Body of pancreas (tissue), 4 donors: ENCODE measurements at regions not wholly inside any gene's neighbourhood (a gene's known extent, or its start where the extent isn't known, plus 50 kb on each side); places are given as distances from the start of the nearest gene placed in this dataset.

Source experiments
- ATAC-seq: fragments of 150-250 bp; one replicate; pipeline ENCODE4 v1.9.1; 2016
- DNase-seq, 4 donors: peaks; one replicate each; pipeline ENCODE4 v3.0.0-alpha.2; 2019
- H3K27ac ChIP-seq, 4 donors: fragments of 200-600 bp; sonication (generic); 1 replicate in 3 of 4; 2 replicates in 1 of 4; pipeline versions ENCODE4 v1.5.1 to v1.6.1; 2016 to 2019; ENCODE audit warnings: mild to moderate bottlenecking in 1 of 4, mixed read lengths in 1 of 4, moderate library complexity in 1 of 4
- H3K27me3 ChIP-seq, 2 donors: fragments of 200-600 bp; sonication (generic); one replicate each; pipeline ENCODE4 v1.6.0; 2016; ENCODE audit warnings: mild to moderate bottlenecking in 1 of 2
- H3K36me3 ChIP-seq, 2 donors: fragments of 200-600 bp; sonication (generic); replicated peaks in 1 of 2; 2 replicates each; pipeline ENCODE4 v1.5.1; 2016; ENCODE audit warnings: low read depth in 2 of 2; ENCODE audit not compliant: insufficient read depth in 1 of 2
- H3K4me1 ChIP-seq: fragments of 200-600 bp; sonication (generic); one replicate; pipeline ENCODE4 v1.6.0; 2016
- H3K4me3 ChIP-seq, 2 donors: fragments of 200-600 bp; sonication (generic); 1 replicate in 1 of 2; 2 replicates in 1 of 2; pipeline ENCODE4 v1.5.1; 2016 to 2019
- H3K9me3 ChIP-seq, 3 donors: fragments of 200-600 bp; sonication (generic); 1 replicate in 2 of 3; 2 replicates in 1 of 3; pipeline ENCODE4 v1.5.1; 2016
- POLR2A ChIP-seq, 3 donors: fragments of 450-650 bp; IDR thresholded peaks; one replicate each; pipeline ENCODE4 v1.6.1; 2016; ENCODE audit warnings: antibody characterized with exemption in 3 of 3, mild to moderate bottlenecking in 2 of 3
- WGBS, 2 donors: methylation state at CpG; one replicate each; pipeline ENCODE4 v1.1.5; 2017; 5-methylcytosine and 5-hydroxymethylcytosine counted together
- intact Hi-C: fragments of 100-400 bp; cut with DNase I; formaldehyde crosslinking; loops from one replicate; pipeline ENCODE4 v1.15.1; 2023
- TF ChIP-seq, protein P1 (sequence below), 7 experiments: fragments of 450-650 bp in 4 of 7; fragments of 200-600 bp in 3 of 7; sonication (generic) in 3 of 7; IDR thresholded peaks; one replicate each; pipeline ENCODE4 v1.5.1; 2016 to 2019; ENCODE audit warnings: antibody characterized with exemption in 7 of 7

DNA sequence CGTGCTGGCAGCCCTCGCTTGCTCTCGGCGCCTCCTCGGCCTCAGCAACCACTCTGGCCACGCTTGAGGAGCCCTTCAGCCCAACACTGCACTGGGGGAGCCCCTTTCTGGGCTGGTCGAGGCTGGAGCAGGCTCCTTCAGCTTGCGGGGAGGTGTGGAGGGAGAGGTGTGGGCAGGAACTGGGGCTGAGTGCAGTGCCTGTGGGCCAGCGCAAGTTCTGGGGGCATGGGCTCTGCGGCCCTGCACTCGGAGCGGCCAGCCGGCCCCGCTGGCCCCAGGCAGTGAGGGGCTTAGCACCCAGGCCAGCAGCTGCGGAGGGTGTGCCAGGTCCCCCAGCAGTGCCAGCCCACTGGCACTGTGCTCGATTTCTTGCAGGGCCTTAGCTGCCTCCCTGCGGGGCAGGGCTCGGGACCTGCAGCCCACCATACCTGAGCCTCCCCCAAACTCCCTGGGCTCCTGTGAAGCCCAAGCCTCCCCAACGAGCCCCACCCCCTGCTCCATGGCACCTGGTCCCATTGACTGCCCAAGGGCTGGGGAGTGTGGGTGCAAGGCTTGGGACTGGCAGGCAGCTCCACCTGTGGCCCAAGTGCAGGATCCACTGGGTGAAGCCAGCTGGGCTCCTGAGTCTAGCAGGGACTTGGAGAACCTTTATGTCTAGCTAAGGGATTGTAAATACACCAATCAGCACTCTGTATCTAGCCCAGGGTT, 556.8 kb downstream of the GABRG1 start:
- TF ChIP-seq, protein P1, sequence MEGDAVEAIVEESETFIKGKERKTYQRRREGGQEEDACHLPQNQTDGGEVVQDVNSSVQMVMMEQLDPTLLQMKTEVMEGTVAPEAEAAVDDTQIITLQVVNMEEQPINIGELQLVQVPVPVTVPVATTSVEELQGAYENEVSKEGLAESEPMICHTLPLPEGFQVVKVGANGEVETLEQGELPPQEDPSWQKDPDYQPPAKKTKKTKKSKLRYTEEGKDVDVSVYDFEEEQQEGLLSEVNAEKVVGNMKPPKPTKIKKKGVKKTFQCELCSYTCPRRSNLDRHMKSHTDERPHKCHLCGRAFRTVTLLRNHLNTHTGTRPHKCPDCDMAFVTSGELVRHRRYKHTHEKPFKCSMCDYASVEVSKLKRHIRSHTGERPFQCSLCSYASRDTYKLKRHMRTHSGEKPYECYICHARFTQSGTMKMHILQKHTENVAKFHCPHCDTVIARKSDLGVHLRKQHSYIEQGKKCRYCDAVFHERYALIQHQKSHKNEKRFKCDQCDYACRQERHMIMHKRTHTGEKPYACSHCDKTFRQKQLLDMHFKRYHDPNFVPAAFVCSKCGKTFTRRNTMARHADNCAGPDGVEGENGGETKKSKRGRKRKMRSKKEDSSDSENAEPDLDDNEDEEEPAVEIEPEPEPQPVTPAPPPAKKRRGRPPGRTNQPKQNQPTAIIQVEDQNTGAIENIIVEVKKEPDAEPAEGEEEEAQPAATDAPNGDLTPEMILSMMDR (IDR thresholded peaks at IDR 0.05), result no peak
- no peak for TF ChIP-seq POLR2A (IDR thresholded peaks at IDR 0.05)
- intact Hi-C loops, result no loop called here
- Histone ChIP-seq H3K27ac (no peak overlapping the region), H3K4me3 (no peak overlapping the region), H3K27me3 (no peaks in the 10 kb centered on the region), H3K36me3 (no peaks in the 10 kb centered on the region), H3K9me3 (no peaks in the 10 kb centered on the region), H3K4me1 (no peaks in the 10 kb centered on the region)
- 64 to 67% methylated on average over 8 to 13 of the region's 19 CpGs for WGBS, 2 donors
- ATAC-seq (no peak), DNase-seq (no peak)

DNA sequence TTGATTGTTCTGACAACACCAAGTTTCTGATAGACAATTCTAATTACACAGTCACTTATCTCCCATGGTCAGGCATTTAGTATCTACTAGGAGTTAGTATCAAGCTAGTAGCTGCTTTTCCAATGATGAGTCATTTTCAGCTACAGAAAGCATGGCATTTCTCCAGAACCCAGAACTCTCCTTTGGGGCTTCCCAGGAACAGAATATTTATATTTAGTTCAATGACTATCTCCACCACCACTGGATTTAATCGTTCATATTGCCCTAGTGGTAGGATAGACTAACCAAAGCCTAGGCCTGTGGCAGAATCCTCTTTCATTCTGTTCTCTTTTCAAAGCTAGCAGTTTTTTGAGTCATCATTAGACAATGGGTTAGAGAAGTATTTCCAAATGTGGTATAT, 569.4 kb downstream of the GABRG1 start:
- no peaks in the 10 kb centered on the region for H3K27me3 ChIP-seq
- DNase-seq, result no peak
- H3K4me1 ChIP-seq, result no peaks in the 10 kb centered on the region
- H3K27ac ChIP-seq, result no peak overlapping the region
- ATAC-seq, result no peak
- H3K9me3 ChIP-seq, result no peaks in the 10 kb centered on the region
- no peaks in the 10 kb centered on the region for H3K36me3 ChIP-seq
- TF ChIP-seq, protein P1 (IDR thresholded peaks at IDR 0.05), result no peak
- no peak for TF ChIP-seq POLR2A (IDR thresholded peaks at IDR 0.05)
- 46 to 54% methylated on average over 1 of the region's 1 CpG for WGBS, 2 donors
- intact Hi-C loops, result no loop called here
- no peak overlapping the region for H3K4me3 ChIP-seq

- no peak for DNase-seq
- H3K4me1 ChIP-seq, result no peaks in the 10 kb centered on the region
- TF ChIP-seq POLR2A (IDR thresholded peaks at IDR 0.05), result no peak
- TF ChIP-seq, protein P1 (IDR thresholded peaks at IDR 0.05), result no peak
- 22 to 27% methylated on average over 4 of the region's 4 CpGs for WGBS, 2 donors
- H3K27ac ChIP-seq, result no peak overlapping the region
- intact Hi-C loops, result no loop called here
- ATAC-seq, result no peak
- no peak overlapping the region for H3K4me3 ChIP-seq
- no peaks in the 10 kb centered on the region for H3K27me3 ChIP-seq
- no peaks in the 10 kb centered on the region for H3K36me3 ChIP-seq
- no peaks in the 10 kb centered on the region for H3K9me3 ChIP-seq
These were observed 573.0 kb downstream of the GABRG1 start for GRCh38 chr4:45550766-45551366.

- no peak for ATAC-seq
- intact Hi-C loops, result no loop called here
These were observed 584.6 kb downstream of the GABRG1 start for GRCh38 chr4:45539142-45539814.

More at GRCh38 chr4:45539142-45539814, 584.6 kb downstream of the GABRG1 start:
- H3K4me3 ChIP-seq, result no peak overlapping the region
- DNase-seq, result no peak
- no peaks in the 10 kb centered on the region for H3K4me1 ChIP-seq
- no peak overlapping the region for H3K27ac ChIP-seq
- H3K36me3 ChIP-seq, result no peaks in the 10 kb centered on the region
- TF ChIP-seq, protein P1 (IDR thresholded peaks at IDR 0.05), result no peak
- no peak for TF ChIP-seq POLR2A (IDR thresholded peaks at IDR 0.05)
- WGBS, 2 donors, result 47 to 70% methylated on average over 2 of the region's 2 CpGs
- no peaks in the 10 kb centered on the region for H3K9me3 ChIP-seq
- H3K27me3 ChIP-seq, result no peaks in the 10 kb centered on the region
